Upper lobe of left lung (tissue), 4 donors: ENCODE measurements at regions not wholly inside any gene's neighbourhood (a gene's known extent, or its start where the extent isn't known, plus 50 kb on each side); places are given as distances from the start of the nearest gene placed in this dataset.

Experiments used
- small RNA-seq, 4 donors: library from RNA; depleted of rRNA; stranded (forward); fragments of <200 nt; gene quantifications; one replicate each; pipeline ENCODE3, GENCODE V24; 2016

Small RNAs in the stretch of these regions (small RNA-seq; reads per million reads assigned to genes)
- gene AC137761.2: 0 reads per million in 4 donors
- 0 reads per million in 4 donors for gene AC142086.2
